GM12872 (cell line): ENCODE measurements at regions not wholly inside any gene's neighbourhood (a gene's known extent, or its start where the extent isn't known, plus 50 kb on each side); places are given as distances from the start of the nearest gene placed in this dataset.

Experiments
- CTCF ChIP-seq: IDR thresholded peaks from 3 replicates; pipeline ENCODE4 v1.5.1; 2011; ENCODE audit warnings: low read depth, mild to moderate bottlenecking, low read length, moderate library complexity; ENCODE audit not compliant: insufficient read depth

- no peak for TF ChIP-seq CTCF
These were observed 165.0 kb downstream of the MAFB start for GRCh38 chr20:40524071-40524470.

GRCh38 chr20:40522405-40522804 is 166.6 kb downstream of the MAFB start:
- no peak for TF ChIP-seq CTCF

- TF ChIP-seq CTCF, result no peak
These were observed 167.1 kb downstream of the MAFB start for GRCh38 chr20:40521962-40522361.

- no peak for TF ChIP-seq CTCF
These were observed 169.1 kb downstream of the MAFB start for GRCh38 chr20:40519918-40520317.

GRCh38 chr20:40512994-40513393 is 176.0 kb downstream of the MAFB start:
- TF ChIP-seq CTCF, result no peak

GRCh38 chr20:40512591-40512990 is 176.4 kb downstream of the MAFB start:
- no peak for TF ChIP-seq CTCF

GRCh38 chr20:40511478-40511877 is 177.6 kb downstream of the MAFB start:
- TF ChIP-seq CTCF, result no peak

GRCh38 chr20:40510622-40511021 is 178.4 kb downstream of the MAFB start:
- TF ChIP-seq CTCF, result no peak
